GM18498 (cell line): ENCODE measurements at regions not wholly inside any gene's neighbourhood (a gene's known extent, or its start where the extent isn't known, plus 50 kb on each side); places are given as distances from the start of the nearest gene placed in this dataset.

Source experiments
- ATAC-seq: cut with Tn5 transposase; IDR thresholded peaks from one replicate; pipeline ENCODE4 v1.9.1; 2021; ENCODE audit warnings: mild to moderate bottlenecking, moderate library complexity; ENCODE audit not compliant: unreplicated experiment

- no peak for ATAC-seq
Observed at GRCh38 chr22:47376322-47376700, 613.9 kb downstream of the TBC1D22A start.

GRCh38 chr22:47375621-47376321, 613.3 kb downstream of the TBC1D22A start:
- ATAC-seq = no peak

GRCh38 chr22:47374901-47375575, 612.6 kb downstream of the TBC1D22A start:
- ATAC-seq = no peak

GRCh38 chr22:47374273-47374771, 611.9 kb downstream of the TBC1D22A start:
- no peak for ATAC-seq

GRCh38 chr22:47373648-47374272, 611.3 kb downstream of the TBC1D22A start:
- no peak for ATAC-seq

GRCh38 chr22:47372596-47373385, 610.3 kb downstream of the TBC1D22A start:
- no peak for ATAC-seq

GRCh38 chr22:47372111-47372581, 609.7 kb downstream of the TBC1D22A start:
- ATAC-seq = no peak

GRCh38 chr22:47371263-47372090, 609.0 kb downstream of the TBC1D22A start:
- no peak for ATAC-seq

- no peak for ATAC-seq
Observed at GRCh38 chr22:47370448-47371262, 608.2 kb downstream of the TBC1D22A start.

- ATAC-seq = no peak
Observed at GRCh38 chr22:47369431-47370015, 607.1 kb downstream of the TBC1D22A start.

GRCh38 chr22:47369020-47369419, 606.6 kb downstream of the TBC1D22A start:
- ATAC-seq = no peak

GRCh38 chr22:47367993-47368945, 605.8 kb downstream of the TBC1D22A start:
- no peak for ATAC-seq

- ATAC-seq = no peak
Observed at GRCh38 chr22:47367107-47367690, 604.7 kb downstream of the TBC1D22A start.

- no peak for ATAC-seq
Observed at GRCh38 chr22:47366026-47366767, 603.7 kb downstream of the TBC1D22A start.

GRCh38 chr22:47361247-47361646, 598.8 kb downstream of the TBC1D22A start:
- ATAC-seq = no peak

- no peak for ATAC-seq
Observed at GRCh38 chr22:47357493-47357892, 595.0 kb downstream of the TBC1D22A start.

GRCh38 chr22:47357086-47357485, 594.6 kb downstream of the TBC1D22A start:
- ATAC-seq = no peak
